Upper lobe of left lung (tissue), 6 donors: ENCODE measurements at regions not wholly inside any gene's neighbourhood (a gene's known extent, or its start where the extent isn't known, plus 50 kb on each side); places are given as distances from the start of the nearest gene placed in this dataset.

ENCODE experiments used
- ATAC-seq, 2 donors: fragments of 200-7000 bp; cut with Tn5 transposase; one replicate each; pipeline ENCODE4 v1.9.1; 2022; ENCODE audit warnings: mild to moderate bottlenecking in 2 of 2, moderate library complexity in 2 of 2; ENCODE audit not compliant: low FRiP score in 2 of 2
- DNase-seq, 2 donors: peaks; one replicate each; pipeline ENCODE4 v3.0.0-alpha.2; 2019 to 2020
- H3K27ac ChIP-seq, 4 donors: fragments of 200-600 bp; sonication (generic); one replicate each; pipeline ENCODE4 v1.5.1; 2016 to 2019
- H3K27me3 ChIP-seq, 4 donors: fragments of 200-600 bp; sonication (generic); one replicate each; pipeline ENCODE4 v1.5.1; 2017 to 2019
- H3K36me3 ChIP-seq, 4 donors: fragments of 200-600 bp; sonication (generic); one replicate each; pipeline ENCODE4 v1.5.1; 2016 to 2019
- H3K4me1 ChIP-seq, 4 donors: fragments of 200-600 bp; sonication (generic); one replicate each; pipeline ENCODE4 v1.5.1; 2018 to 2019
- H3K4me3 ChIP-seq, 4 donors: fragments of 200-600 bp; sonication (generic); one replicate each; pipeline ENCODE4 v1.5.1; 2017 to 2019; ENCODE audit warnings: mild to moderate bottlenecking in 2 of 4, moderate library complexity in 1 of 4
- H3K9me3 ChIP-seq, 4 donors: fragments of 200-600 bp; sonication (generic); one replicate each; pipeline ENCODE4 v1.5.1; 2018 to 2019
- CTCF ChIP-seq, 6 experiments: fragments of 450-650 bp in 4 of 6; fragments of 200-600 bp in 2 of 6; sonication (generic) in 2 of 6; IDR thresholded peaks; one replicate each; pipeline ENCODE4 v1.5.1; 2016 to 2019; ENCODE audit warnings: antibody characterized with exemption in 6 of 6
- EP300 ChIP-seq, 4 donors: sonication (generic); formaldehyde crosslinking; IDR thresholded peaks; one replicate each; pipeline ENCODE4 v1.5.1; 2017; ENCODE audit warnings: antibody characterized with exemption in 4 of 4, control low read depth in 2 of 4
- POLR2A ChIP-seq, 4 donors: fragments of 450-650 bp; IDR thresholded peaks; one replicate each; pipeline ENCODE4 v1.5.1; 2016 to 2017; ENCODE audit warnings: antibody characterized with exemption in 4 of 4, mild to moderate bottlenecking in 2 of 4
- POLR2AphosphoS5 ChIP-seq, 2 donors: sonication (generic); formaldehyde crosslinking; IDR thresholded peaks; one replicate each; pipeline ENCODE4 v1.5.1; 2017; ENCODE audit warnings: antibody characterized with exemption in 2 of 2
- WGBS, 2 donors: methylation state at CpG; one replicate each; pipeline ENCODE4 v1.1.5; 2017 to 2018; 5-methylcytosine and 5-hydroxymethylcytosine counted together
- donor health status: DM: no; HTN: no; CAD: no; lungs with moderate emphysema.
- donor health status: DM: no; HTN: yes; CAD: no; lungs with severe emphysema.

GRCh38 chr18:73852789-73853549 lies 294.7 kb downstream of the FBXO15 start:
- TF ChIP-seq CTCF (IDR thresholded peaks at IDR 0.05) (no peak), POLR2AphosphoS5 (IDR thresholded peaks at IDR 0.05) (no peak), EP300 (IDR thresholded peaks at IDR 0.05) (no peak), POLR2A (IDR thresholded peaks at IDR 0.05) (no peak)
- H3K9me3 ChIP-seq, result no peaks in the 10 kb centered on the region
- DNase-seq (no peak), ATAC-seq (no peak)
- 64 to 73% methylated on average over 10 of the region's 10 CpGs for WGBS, 2 donors
- H3K27me3 ChIP-seq, result no peaks in the 10 kb centered on the region
- H3K4me3 ChIP-seq, result no peak overlapping the region
- no peak overlapping the region for H3K27ac ChIP-seq
- no peaks in the 10 kb centered on the region for H3K36me3 ChIP-seq
- H3K4me1 ChIP-seq, result peaks cover 0 to 7% (median 4%) of the 10 kb centered on the region in 4 donors

GRCh38 chr18:73850782-73851181 lies 296.9 kb downstream of the FBXO15 start:
- no peak overlapping the region for H3K27ac ChIP-seq
- H3K27me3 ChIP-seq, result no peaks in the 10 kb centered on the region
- no peak overlapping the region for H3K4me3 ChIP-seq
- H3K9me3 ChIP-seq, result no peaks in the 10 kb centered on the region
- H3K4me1 ChIP-seq, result peaks cover 0 to 7% (median 4%) of the 10 kb centered on the region in 4 donors
- no peak for DNase-seq
- 91 to 92% methylated on average over 5 of the region's 5 CpGs for WGBS, 2 donors
- TF ChIP-seq EP300 (IDR thresholded peaks at IDR 0.05) (no peak), POLR2A (IDR thresholded peaks at IDR 0.05) (no peak), POLR2AphosphoS5 (IDR thresholded peaks at IDR 0.05) (no peak), CTCF (IDR thresholded peaks at IDR 0.05) (no peak)
- no peak for ATAC-seq
- no peaks in the 10 kb centered on the region for H3K36me3 ChIP-seq

GRCh38 chr18:73848656-73849055 lies 299.0 kb downstream of the FBXO15 start:
- Histone ChIP-seq H3K9me3 (no peaks in the 10 kb centered on the region), H3K36me3 (no peaks in the 10 kb centered on the region), H3K27ac (no peak overlapping the region), H3K4me3 (no peak overlapping the region), H3K4me1 (peaks cover 0 to 7% (median 4%) of the 10 kb centered on the region in 4 donors), H3K27me3 (no peaks in the 10 kb centered on the region)
- ATAC-seq, result peak in 1 of 2 donors; percentile 56
- no peak for TF ChIP-seq POLR2A (IDR thresholded peaks at IDR 0.05)
- TF ChIP-seq EP300 (IDR thresholded peaks at IDR 0.05), result no peak
- no peak for TF ChIP-seq POLR2AphosphoS5 (IDR thresholded peaks at IDR 0.05)
- TF ChIP-seq CTCF (IDR thresholded peaks at IDR 0.05), result no peak
- no peak for DNase-seq

GRCh38 chr18:73843455-73843854 lies 304.2 kb downstream of the FBXO15 start:
- no peak overlapping the region for H3K27ac ChIP-seq
- no peaks in the 10 kb centered on the region for H3K9me3 ChIP-seq
- no peak overlapping the region for H3K4me3 ChIP-seq
- TF ChIP-seq POLR2A (IDR thresholded peaks at IDR 0.05) (no peak), POLR2AphosphoS5 (IDR thresholded peaks at IDR 0.05) (no peak), CTCF (IDR thresholded peaks at IDR 0.05) (no peak), EP300 (IDR thresholded peaks at IDR 0.05) (no peak)
- H3K36me3 ChIP-seq, result no peaks in the 10 kb centered on the region
- peaks cover 0 to 3% (median under 1%) of the 10 kb centered on the region in 4 donors for H3K4me1 ChIP-seq
- no peak for ATAC-seq
- WGBS, 2 donors, result 73 to 76% methylated on average over 7 of the region's 7 CpGs
- no peaks in the 10 kb centered on the region for H3K27me3 ChIP-seq
- no peak for DNase-seq
